ENCODE measurements at regions not wholly inside any gene's neighbourhood (a gene's known extent, or its start where the extent isn't known, plus 50 kb on each side); places are given as distances from the start of the nearest gene placed in this dataset.

GRCh38 chr13:91142572-91142971 is 204.9 kb upstream of the MIR17HG start (continued):
- no peak for TF ChIP-seq ZNF462 (CRISPR knock-in tag; IDR thresholded peaks at IDR 0.05)
- TF ChIP-seq STAT1 (IDR thresholded peaks at IDR 0.05; ENCODE audit: unreplicated experiment): no peak
- no peak for TF ChIP-seq POLR2AphosphoS5 (IDR thresholded peaks at IDR 0.05; ENCODE audit: low read depth)
- TF ChIP-seq CREB1 (CRISPR knock-in tag; IDR thresholded peaks at IDR 0.05; ENCODE audit: low read depth): no peak
- no peak for TF ChIP-seq ZNF114 (CRISPR knock-in tag; IDR thresholded peaks at IDR 0.05)
- TF ChIP-seq, protein P1, sequence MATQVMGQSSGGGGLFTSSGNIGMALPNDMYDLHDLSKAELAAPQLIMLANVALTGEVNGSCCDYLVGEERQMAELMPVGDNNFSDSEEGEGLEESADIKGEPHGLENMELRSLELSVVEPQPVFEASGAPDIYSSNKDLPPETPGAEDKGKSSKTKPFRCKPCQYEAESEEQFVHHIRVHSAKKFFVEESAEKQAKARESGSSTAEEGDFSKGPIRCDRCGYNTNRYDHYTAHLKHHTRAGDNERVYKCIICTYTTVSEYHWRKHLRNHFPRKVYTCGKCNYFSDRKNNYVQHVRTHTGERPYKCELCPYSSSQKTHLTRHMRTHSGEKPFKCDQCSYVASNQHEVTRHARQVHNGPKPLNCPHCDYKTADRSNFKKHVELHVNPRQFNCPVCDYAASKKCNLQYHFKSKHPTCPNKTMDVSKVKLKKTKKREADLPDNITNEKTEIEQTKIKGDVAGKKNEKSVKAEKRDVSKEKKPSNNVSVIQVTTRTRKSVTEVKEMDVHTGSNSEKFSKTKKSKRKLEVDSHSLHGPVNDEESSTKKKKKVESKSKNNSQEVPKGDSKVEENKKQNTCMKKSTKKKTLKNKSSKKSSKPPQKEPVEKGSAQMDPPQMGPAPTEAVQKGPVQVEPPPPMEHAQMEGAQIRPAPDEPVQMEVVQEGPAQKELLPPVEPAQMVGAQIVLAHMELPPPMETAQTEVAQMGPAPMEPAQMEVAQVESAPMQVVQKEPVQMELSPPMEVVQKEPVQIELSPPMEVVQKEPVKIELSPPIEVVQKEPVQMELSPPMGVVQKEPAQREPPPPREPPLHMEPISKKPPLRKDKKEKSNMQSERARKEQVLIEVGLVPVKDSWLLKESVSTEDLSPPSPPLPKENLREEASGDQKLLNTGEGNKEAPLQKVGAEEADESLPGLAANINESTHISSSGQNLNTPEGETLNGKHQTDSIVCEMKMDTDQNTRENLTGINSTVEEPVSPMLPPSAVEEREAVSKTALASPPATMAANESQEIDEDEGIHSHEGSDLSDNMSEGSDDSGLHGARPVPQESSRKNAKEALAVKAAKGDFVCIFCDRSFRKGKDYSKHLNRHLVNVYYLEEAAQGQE (IDR thresholded peaks at IDR 0.05; ENCODE audit: unreplicated experiment): no peak

- ATAC-seq: peak; percentile 59
- no peak overlapping the region for H2AFZ ChIP-seq
- H3K4me3 ChIP-seq: no peak overlapping the region
- no peak for DNase-seq (ENCODE audit: low spot score)
- Mint-ChIP-seq H3K4me3 (no peak overlapping the region), H3K36me3 (ENCODE audit: low read depth) (no peaks in the 10 kb centered on the region), H3K9me3 (no peaks in the 10 kb centered on the region), H3K4me1 (peaks cover 20% of the 10 kb centered on the region), H3K27me3 (ENCODE audit: insufficient read depth, low read depth, poor library complexity) (no peaks in the 10 kb centered on the region), H3K27ac (no peak overlapping the region)
- no peaks in the 10 kb centered on the region for H3K36me3 ChIP-seq (ENCODE audit: insufficient read depth)
- no peak overlapping the region for H3K27ac ChIP-seq (ENCODE audit: low read depth)
- no peaks in the 10 kb centered on the region for H4K20me1 ChIP-seq (replicated peaks; ENCODE audit: insufficient read depth)
- no peaks in the 10 kb centered on the region for H3K79me2 ChIP-seq (replicated peaks; ENCODE audit: insufficient read depth)
- no peaks in the 10 kb centered on the region for H3F3A ChIP-seq (replicated peaks; ENCODE audit: low read depth)
- H3K27me3 ChIP-seq (ENCODE audit: insufficient read depth): no peaks in the 10 kb centered on the region
- no peaks in the 10 kb centered on the region for H3K9me2 ChIP-seq (ENCODE audit: insufficient read depth)
- H3K4me2 ChIP-seq: no peak overlapping the region
- H3K4me1 ChIP-seq (ENCODE audit: insufficient read depth): peaks cover 7% of the 10 kb centered on the region
- TF ChIP-seq POLR2AphosphoS5 (IDR thresholded peaks at IDR 0.05; ENCODE audit: low read depth) (no peak), JUNB (IDR thresholded peaks at IDR 0.05; ENCODE audit: unreplicated experiment) (no peak), CTCF (conservative IDR thresholded peaks at IDR 0.05; ENCODE audit: low read depth in 2 of 2) (no peak)
- TF ChIP-seq, protein P1 (IDR thresholded peaks at IDR 0.05; ENCODE audit: unreplicated experiment): no peak
Observed at GRCh38 chr13:91144054-91144453, 203.4 kb upstream of the MIR17HG start.

All from GM23338 (cell line).